Ovary (tissue), 3 donors: ENCODE measurements at regions not wholly inside any gene's neighbourhood (a gene's known extent, or its start where the extent isn't known, plus 50 kb on each side); places are given as distances from the start of the nearest gene placed in this dataset.

Source experiments
- EP300 ChIP-seq: sonication (generic); formaldehyde crosslinking; IDR thresholded peaks from one replicate; pipeline ENCODE4 v1.6.1; 2017; ENCODE audit warnings: antibody characterized with exemption
- TF ChIP-seq, protein P1 (sequence below), 3 donors: fragments of 450-650 bp in 2 of 3; fragments of 200-600 bp in 1 of 3; IDR thresholded peaks; one replicate each; pipeline versions ENCODE4 v1.5.1 to v1.8.0; 2016 to 2022; ENCODE audit warnings: antibody characterized with exemption in 3 of 3, mild to moderate bottlenecking in 1 of 3
- donor health status: DM: no; HTN: no; CAD: no.

DNA sequence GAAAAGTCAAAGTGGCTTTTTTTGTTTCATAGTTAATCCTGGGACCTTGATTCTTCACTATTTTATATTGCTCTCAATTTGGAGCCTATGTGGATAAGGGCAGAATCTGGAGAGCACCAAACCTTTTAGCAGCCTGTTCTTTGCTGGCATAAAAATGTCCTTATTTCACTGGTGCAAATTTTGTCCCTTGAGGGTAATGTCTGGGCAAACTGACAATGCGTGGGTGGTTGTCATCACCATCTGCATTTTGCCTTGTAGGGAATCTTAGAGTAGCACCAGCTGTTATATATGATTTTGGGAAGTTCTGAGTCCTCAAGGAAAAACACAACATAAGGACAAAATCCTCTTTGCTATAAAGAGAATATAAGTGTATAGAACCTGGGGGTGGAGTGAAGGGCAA lies 336.9 kb upstream of the HTR2A start:
- TF ChIP-seq, protein P1, sequence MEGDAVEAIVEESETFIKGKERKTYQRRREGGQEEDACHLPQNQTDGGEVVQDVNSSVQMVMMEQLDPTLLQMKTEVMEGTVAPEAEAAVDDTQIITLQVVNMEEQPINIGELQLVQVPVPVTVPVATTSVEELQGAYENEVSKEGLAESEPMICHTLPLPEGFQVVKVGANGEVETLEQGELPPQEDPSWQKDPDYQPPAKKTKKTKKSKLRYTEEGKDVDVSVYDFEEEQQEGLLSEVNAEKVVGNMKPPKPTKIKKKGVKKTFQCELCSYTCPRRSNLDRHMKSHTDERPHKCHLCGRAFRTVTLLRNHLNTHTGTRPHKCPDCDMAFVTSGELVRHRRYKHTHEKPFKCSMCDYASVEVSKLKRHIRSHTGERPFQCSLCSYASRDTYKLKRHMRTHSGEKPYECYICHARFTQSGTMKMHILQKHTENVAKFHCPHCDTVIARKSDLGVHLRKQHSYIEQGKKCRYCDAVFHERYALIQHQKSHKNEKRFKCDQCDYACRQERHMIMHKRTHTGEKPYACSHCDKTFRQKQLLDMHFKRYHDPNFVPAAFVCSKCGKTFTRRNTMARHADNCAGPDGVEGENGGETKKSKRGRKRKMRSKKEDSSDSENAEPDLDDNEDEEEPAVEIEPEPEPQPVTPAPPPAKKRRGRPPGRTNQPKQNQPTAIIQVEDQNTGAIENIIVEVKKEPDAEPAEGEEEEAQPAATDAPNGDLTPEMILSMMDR (IDR thresholded peaks at IDR 0.05) = no peak
- TF ChIP-seq EP300 = no peak
